Activated naive CD4-positive, alpha-beta T cell treated with anti-CD3 and anti-CD28 coated beads for 36 hours (primary cell): ENCODE measurements at regions not wholly inside any gene's neighbourhood (a gene's known extent, or its start where the extent isn't known, plus 50 kb on each side); places are given as distances from the start of the nearest gene placed in this dataset.

Experiments
- CTCF ChIA-PET: fragments of 350-600 bp; sonication (Branson Sonifier 250); formaldehyde crosslinking; loops from one replicate; lab custom pipeline; 2021; ENCODE audit warnings: antibody characterized with exemption; lab: Charles Lee
- DNase-seq: peaks from one replicate; pipeline ENCODE4 v3.0.0-alpha.2; 2020
- H3K27ac Mint-ChIP-seq: one replicate; pipeline ENCODE4 v1.8.0; 2021; ENCODE audit warnings: mild to moderate bottlenecking, mixed read lengths
- H3K27me3 Mint-ChIP-seq: one replicate; pipeline ENCODE4 v1.8.0; 2021; ENCODE audit warnings: low read depth, mixed read lengths
- H3K36me3 Mint-ChIP-seq: one replicate; pipeline ENCODE4 v1.8.0; 2021; ENCODE audit warnings: low read depth, mixed read lengths
- H3K4me1 Mint-ChIP-seq: one replicate; pipeline ENCODE4 v1.8.0; 2021; ENCODE audit warnings: low read depth, mixed read lengths
- H3K4me3 Mint-ChIP-seq: one replicate; pipeline ENCODE4 v1.8.0; 2021; ENCODE audit warnings: mild to moderate bottlenecking, moderate library complexity, mixed read lengths
- H3K9me3 Mint-ChIP-seq: one replicate; pipeline ENCODE4 v1.8.0; 2021; ENCODE audit warnings: mixed read lengths
- intact Hi-C: fragments of 100-400 bp; cut with micrococcal nuclease; formaldehyde crosslinking; loops from one replicate; pipeline ENCODE4 v1.15.1; 2023

GRCh38 chr1:78377356-78377928 is 113.3 kb upstream of the PTGFR start:
- H3K9me3 Mint-ChIP-seq = no peaks in the 10 kb centered on the region
- intact Hi-C loops = no loop called here
- H3K27me3 Mint-ChIP-seq = peaks cover 5% of the 10 kb centered on the region

GRCh38 chr1:78383923-78384322 is 106.9 kb upstream of the PTGFR start:
- intact Hi-C loops = no loop called here
- CTCF ChIA-PET = no interaction called here
- no peak overlapping the region for H3K27ac Mint-ChIP-seq
- H3K27me3 Mint-ChIP-seq = peaks cover 2% of the 10 kb centered on the region
- no peaks in the 10 kb centered on the region for H3K36me3 Mint-ChIP-seq
- DNase-seq = no peak
- no peaks in the 10 kb centered on the region for H3K9me3 Mint-ChIP-seq
- no peak overlapping the region for H3K4me3 Mint-ChIP-seq
- no peaks in the 10 kb centered on the region for H3K4me1 Mint-ChIP-seq

More at GRCh38 chr1:78377356-78377928, 113.3 kb upstream of the PTGFR start:
- CTCF ChIA-PET = no interaction called here
- no peak overlapping the region for H3K27ac Mint-ChIP-seq
- no peak overlapping the region for H3K4me3 Mint-ChIP-seq
- no peaks in the 10 kb centered on the region for H3K4me1 Mint-ChIP-seq
- DNase-seq = no peak
- no peaks in the 10 kb centered on the region for H3K36me3 Mint-ChIP-seq

GRCh38 chr1:78385744-78386462 is 104.9 kb upstream of the PTGFR start:
- no peaks in the 10 kb centered on the region for H3K4me1 Mint-ChIP-seq
- DNase-seq = no peak
- no peaks in the 10 kb centered on the region for H3K36me3 Mint-ChIP-seq
- intact Hi-C loops = no loop called here
- H3K9me3 Mint-ChIP-seq = no peaks in the 10 kb centered on the region
- CTCF ChIA-PET = interaction anchor here (0.9 kb wide), 1 partner anchor 15 kb away, joined by 5 read pairs; no protein-coding TSS in a partner anchor
- no peak overlapping the region for H3K4me3 Mint-ChIP-seq
- peaks cover 2% of the 10 kb centered on the region for H3K27me3 Mint-ChIP-seq
- H3K27ac Mint-ChIP-seq = no peak overlapping the region

- Mint-ChIP-seq H3K9me3 (no peaks in the 10 kb centered on the region), H3K27me3 (no peaks in the 10 kb centered on the region), H3K4me3 (no peak overlapping the region), H3K36me3 (no peaks in the 10 kb centered on the region), H3K27ac (no peak overlapping the region), H3K4me1 (no peaks in the 10 kb centered on the region)
- DNase-seq = no peak
- CTCF ChIA-PET = no interaction called here
- intact Hi-C loops = no loop called here
Measured at GRCh38 chr1:78387201-78387600, 103.6 kb upstream of the PTGFR start.

- Mint-ChIP-seq H3K4me3 (no peak overlapping the region), H3K27ac (no peak overlapping the region), H3K36me3 (no peaks in the 10 kb centered on the region), H3K27me3 (no peaks in the 10 kb centered on the region), H3K4me1 (no peaks in the 10 kb centered on the region), H3K9me3 (no peaks in the 10 kb centered on the region)
- intact Hi-C loops = no loop called here
- CTCF ChIA-PET = no interaction called here
- DNase-seq = no peak
Measured at GRCh38 chr1:78387871-78388270, 102.9 kb upstream of the PTGFR start.

GRCh38 chr1:78388275-78388674 is 102.5 kb upstream of the PTGFR start:
- Mint-ChIP-seq H3K27me3 (no peaks in the 10 kb centered on the region), H3K36me3 (no peaks in the 10 kb centered on the region)
- CTCF ChIA-PET = no interaction called here

GRCh38 chr1:78401148-78401547 is 89.6 kb upstream of the PTGFR start:
- no peaks in the 10 kb centered on the region for H3K4me1 Mint-ChIP-seq
- DNase-seq = no peak
- CTCF ChIA-PET = no interaction called here
- intact Hi-C loops = no loop called here
- no peaks in the 10 kb centered on the region for H3K27me3 Mint-ChIP-seq
- no peaks in the 10 kb centered on the region for H3K36me3 Mint-ChIP-seq
- H3K27ac Mint-ChIP-seq = no peak overlapping the region
- no peak overlapping the region for H3K4me3 Mint-ChIP-seq
- no peaks in the 10 kb centered on the region for H3K9me3 Mint-ChIP-seq

More at GRCh38 chr1:78388275-78388674, 102.5 kb upstream of the PTGFR start:
- no peak for DNase-seq
- no peaks in the 10 kb centered on the region for H3K9me3 Mint-ChIP-seq
- intact Hi-C loops = no loop called here
- no peaks in the 10 kb centered on the region for H3K4me1 Mint-ChIP-seq
- H3K27ac Mint-ChIP-seq = no peak overlapping the region
- no peak overlapping the region for H3K4me3 Mint-ChIP-seq

GRCh38 chr1:78408192-78408591 is 82.6 kb upstream of the PTGFR start:
- no peaks in the 10 kb centered on the region for H3K4me1 Mint-ChIP-seq
- CTCF ChIA-PET = no interaction called here
- peaks cover 6% of the 10 kb centered on the region for H3K27me3 Mint-ChIP-seq
- no peaks in the 10 kb centered on the region for H3K36me3 Mint-ChIP-seq
- peaks cover 11% of the 10 kb centered on the region for H3K9me3 Mint-ChIP-seq
- no peak overlapping the region for H3K27ac Mint-ChIP-seq
- no peak overlapping the region for H3K4me3 Mint-ChIP-seq
- intact Hi-C loops = no loop called here
- no peak for DNase-seq

- H3K4me1 Mint-ChIP-seq = no peaks in the 10 kb centered on the region
- DNase-seq = no peak
- H3K27ac Mint-ChIP-seq = no peak overlapping the region
- peaks cover 11% of the 10 kb centered on the region for H3K9me3 Mint-ChIP-seq
- H3K4me3 Mint-ChIP-seq = no peak overlapping the region
- no peaks in the 10 kb centered on the region for H3K36me3 Mint-ChIP-seq
- CTCF ChIA-PET = no interaction called here
- peaks cover 6% of the 10 kb centered on the region for H3K27me3 Mint-ChIP-seq
- intact Hi-C loops = no loop called here
Measured at GRCh38 chr1:78408810-78409209, 82.0 kb upstream of the PTGFR start.

- H3K9me3 Mint-ChIP-seq = peaks cover 11% of the 10 kb centered on the region
- H3K4me1 Mint-ChIP-seq = no peaks in the 10 kb centered on the region
- H3K4me3 Mint-ChIP-seq = no peak overlapping the region
- H3K36me3 Mint-ChIP-seq = no peaks in the 10 kb centered on the region
- DNase-seq = no peak
- peaks cover 6% of the 10 kb centered on the region for H3K27me3 Mint-ChIP-seq
- no peak overlapping the region for H3K27ac Mint-ChIP-seq
- intact Hi-C loops = no loop called here
- CTCF ChIA-PET = no interaction called here
Measured at GRCh38 chr1:78410643-78411042, 80.1 kb upstream of the PTGFR start.

GRCh38 chr1:78411707-78412106 is 79.1 kb upstream of the PTGFR start:
- CTCF ChIA-PET = no interaction called here
- Mint-ChIP-seq H3K4me3 (no peak overlapping the region), H3K27me3 (peaks cover 6% of the 10 kb centered on the region), H3K36me3 (no peaks in the 10 kb centered on the region), H3K27ac (no peak overlapping the region), H3K9me3 (peaks cover 11% of the 10 kb centered on the region), H3K4me1 (no peaks in the 10 kb centered on the region)
- intact Hi-C loops = no loop called here
- DNase-seq = no peak

- Mint-ChIP-seq H3K4me3 (no peak overlapping the region), H3K4me1 (no peaks in the 10 kb centered on the region), H3K27ac (no peak overlapping the region), H3K9me3 (peaks cover 11% of the 10 kb centered on the region), H3K36me3 (no peaks in the 10 kb centered on the region), H3K27me3 (peaks cover 6% of the 10 kb centered on the region)
- intact Hi-C loops = no loop called here
- DNase-seq = no peak
- CTCF ChIA-PET = no interaction called here
Measured at GRCh38 chr1:78415165-78415564, 75.6 kb upstream of the PTGFR start.

GRCh38 chr1:78419309-78419708 is 71.5 kb upstream of the PTGFR start:
- H3K27ac Mint-ChIP-seq = no peak overlapping the region
- no peak overlapping the region for H3K4me3 Mint-ChIP-seq
- peaks cover 4% of the 10 kb centered on the region for H3K27me3 Mint-ChIP-seq
- CTCF ChIA-PET = interaction anchor here (1.1 kb wide), 1 partner anchor 274 kb away, joined by 3 read pairs; no protein-coding TSS in a partner anchor
- no peaks in the 10 kb centered on the region for H3K36me3 Mint-ChIP-seq
- no peak for DNase-seq
- no peaks in the 10 kb centered on the region for H3K4me1 Mint-ChIP-seq
- no peaks in the 10 kb centered on the region for H3K9me3 Mint-ChIP-seq
- intact Hi-C loops = no loop called here
